KG1 (cell line): ENCODE measurements at regions not wholly inside any gene's neighbourhood (a gene's known extent, or its start where the extent isn't known, plus 50 kb on each side); places are given as distances from the start of the nearest gene placed in this dataset.
A peak's percentile ranks its signal among the peaks of the same experiment; 100 is the strongest.

Source experiments
- DNase-seq: peaks from one replicate; lab custom pipeline; 2025; lab: John Stamatoyannopoulos, UW

- no peak for DNase-seq
Observed at GRCh38 chr1:219399446-219399845, 213.5 kb downstream of the ZC3H11B start.

- no peak for DNase-seq
Observed at GRCh38 chr1:219398815-219399396, 214.0 kb downstream of the ZC3H11B start.

- no peak for DNase-seq
Observed at GRCh38 chr1:219397511-219397910, 215.4 kb downstream of the ZC3H11B start.

GRCh38 chr1:219391297-219391696 lies 217.6 kb downstream of the LYPLAL1 start:
- DNase-seq: no peak

GRCh38 chr1:219387211-219387610 lies 213.5 kb downstream of the LYPLAL1 start:
- no peak for DNase-seq

- peak; percentile 10 for DNase-seq
Observed at GRCh38 chr1:219385787-219386427, 212.2 kb downstream of the LYPLAL1 start.

- no peak for DNase-seq
Observed at GRCh38 chr1:219383281-219383680, 209.6 kb downstream of the LYPLAL1 start.

- DNase-seq: no peak
Observed at GRCh38 chr1:219381396-219381795, 207.7 kb downstream of the LYPLAL1 start.

- no peak for DNase-seq
Observed at GRCh38 chr1:219380463-219380862, 206.8 kb downstream of the LYPLAL1 start.

- DNase-seq: no peak
Observed at GRCh38 chr1:219379691-219380090, 206.0 kb downstream of the LYPLAL1 start.

- DNase-seq: no peak
Observed at GRCh38 chr1:219374636-219375035, 201.0 kb downstream of the LYPLAL1 start.

GRCh38 chr1:219374046-219374566 lies 200.4 kb downstream of the LYPLAL1 start:
- no peak for DNase-seq

- DNase-seq: no peak
Observed at GRCh38 chr1:219373616-219373935, 199.9 kb downstream of the LYPLAL1 start.

GRCh38 chr1:219372916-219373615 lies 199.4 kb downstream of the LYPLAL1 start:
- no peak for DNase-seq

GRCh38 chr1:219371471-219371870 lies 197.8 kb downstream of the LYPLAL1 start:
- DNase-seq: no peak

- DNase-seq: no peak
Observed at GRCh38 chr1:219367496-219367895, 193.8 kb downstream of the LYPLAL1 start.

- DNase-seq: no peak
Observed at GRCh38 chr1:219365451-219365850, 191.8 kb downstream of the LYPLAL1 start.

- DNase-seq: no peak
Observed at GRCh38 chr1:219362702-219363101, 189.0 kb downstream of the LYPLAL1 start.

- DNase-seq: no peak
Observed at GRCh38 chr1:219359126-219359525, 185.4 kb downstream of the LYPLAL1 start.

- DNase-seq: no peak
Observed at GRCh38 chr1:219358080-219358479, 184.4 kb downstream of the LYPLAL1 start.

- no peak for DNase-seq
Observed at GRCh38 chr1:219354962-219355361, 181.3 kb downstream of the LYPLAL1 start.

- no peak for DNase-seq
Observed at GRCh38 chr1:219352961-219353651, 179.4 kb downstream of the LYPLAL1 start.
